B cell (primary cell): ENCODE measurements at regions not wholly inside any gene's neighbourhood (a gene's known extent, or its start where the extent isn't known, plus 50 kb on each side); places are given as distances from the start of the nearest gene placed in this dataset.

ENCODE experiments used
- ATAC-seq: fragments of 200-7000 bp; cut with Tn5 transposase; one replicate; pipeline ENCODE4 v1.10.0; 2021; ENCODE audit warnings: low read depth, mild to moderate bottlenecking, moderate number of reproducible peaks, moderate library complexity
- CTCF ChIA-PET: fragments of 350-600 bp; sonication (Branson Sonifier 250); formaldehyde crosslinking; loops from one replicate; lab custom pipeline; 2021; ENCODE audit warnings: antibody characterized with exemption, inconsistent platforms; lab: Charles Lee
- POLR2A ChIA-PET: fragments of 350-600 bp; sonication (Branson Sonifier 250); formaldehyde crosslinking; loops from one replicate; lab custom pipeline; 2021; ENCODE audit warnings: antibody characterized with exemption; lab: Charles Lee
- DNase-seq: peaks from one replicate; pipeline ENCODE4 v3.0.0; 2013
- H2AFZ ChIP-seq: 2 replicates; pipeline ENCODE4 v1.6.1; 2012; ENCODE audit warnings: mild to moderate bottlenecking, low read depth, low read length; ENCODE audit not compliant: insufficient read depth, poor library complexity, severe bottlenecking
- H3K27ac ChIP-seq, 2 donors: 1 replicate in 1 of 2; 2 replicates in 1 of 2; pipeline ENCODE4 v1.5.1; 2012 to 2013; ENCODE audit warnings: low read length in 2 of 2, mild to moderate bottlenecking in 2 of 2, moderate library complexity in 1 of 2
- H3K27me3 ChIP-seq, 4 experiments: fragments of 200-600 bp in 1 of 4; sonication (generic) in 1 of 4; replicated peaks in 1 of 4; 1 replicate in 2 of 4; 2 replicates in 2 of 4; pipeline versions ENCODE4 v1.6.1 to v1.7.0; 2013 to 2016; ENCODE audit warnings: low read length in 3 of 4, mild to moderate bottlenecking in 2 of 4, mixed read lengths in 1 of 4, moderate library complexity in 1 of 4; ENCODE audit not compliant: insufficient read depth in 4 of 4, control insufficient read depth in 3 of 4; ENCODE audit errors: control extremely low read depth in 1 of 4
- H3K36me3 ChIP-seq, 2 experiments: replicated peaks in 1 of 2; 1 replicate in 1 of 2; 2 replicates in 1 of 2; pipeline versions ENCODE4 v1.6.1 to v1.7.1; 2013; ENCODE audit warnings: low read length in 1 of 2; ENCODE audit not compliant: insufficient read depth in 2 of 2, control insufficient read depth in 1 of 2; ENCODE audit errors: control extremely low read depth in 1 of 2, extremely low read depth in 1 of 2
- H3K4me1 ChIP-seq, 2 donors: fragments of 200-600 bp in 1 of 2; sonication (generic) in 1 of 2; 1 replicate in 1 of 2; 2 replicates in 1 of 2; pipeline versions ENCODE4 v1.5.1 to v1.6.1; 2013 to 2017; ENCODE audit warnings: low read length in 2 of 2; ENCODE audit not compliant: control insufficient read depth in 2 of 2, insufficient read depth in 2 of 2
- H3K4me2 ChIP-seq: replicated peaks from 2 replicates; pipeline ENCODE3; 2012; ENCODE audit warnings: mild to moderate bottlenecking, low read depth, low read length; ENCODE audit not compliant: poor library complexity, severe bottlenecking
- H3K4me3 ChIP-seq, 5 experiments: fragments of 200-600 bp in 1 of 5; sonication (generic) in 1 of 5; 1 replicate in 3 of 5; 2 replicates in 2 of 5; pipeline versions ENCODE4 v1.5.1 to v1.7.0; 2011 to 2016; ENCODE audit warnings: low read length in 4 of 5, mild to moderate bottlenecking in 4 of 5, low read depth in 2 of 5, control low read depth in 1 of 5, moderate library complexity in 1 of 5; ENCODE audit not compliant: insufficient read depth in 1 of 5; ENCODE audit errors: control extremely low read depth in 1 of 5, extremely low read depth in 1 of 5
- H3K79me2 ChIP-seq: fragments of 200-600 bp; sonication (generic); one replicate; pipeline ENCODE4 v1.6.0; 2016; ENCODE audit warnings: low read length; ENCODE audit not compliant: control insufficient read depth, insufficient read depth
- H3K9ac ChIP-seq: fragments of 200-600 bp; sonication (generic); 2 replicates; pipeline ENCODE4 v1.6.1; 2017; ENCODE audit warnings: mild to moderate bottlenecking, low read length, moderate library complexity
- H3K9me3 ChIP-seq, 3 donors: one replicate each; pipeline versions ENCODE4 v1.6.1 to v1.7.1; 2013; ENCODE audit warnings: low read length in 2 of 3; ENCODE audit not compliant: control insufficient read depth in 2 of 3, insufficient read depth in 1 of 3; ENCODE audit errors: control extremely low read depth in 1 of 3
- H4K20me1 ChIP-seq: 2 replicates; pipeline ENCODE4 v1.6.0; 2012; ENCODE audit warnings: mild to moderate bottlenecking, low read length; ENCODE audit not compliant: insufficient read depth, control insufficient read depth, poor library complexity, severe bottlenecking
- H3K27ac Mint-ChIP-seq: one replicate; pipeline ENCODE4 v1.8.0; 2021; ENCODE audit warnings: mixed read lengths
- H3K27me3 Mint-ChIP-seq: one replicate; pipeline ENCODE4 v1.8.0; 2021; ENCODE audit warnings: mixed read lengths
- H3K4me1 Mint-ChIP-seq: one replicate; pipeline ENCODE4 v1.8.0; 2021; ENCODE audit warnings: mixed read lengths
- H3K4me3 Mint-ChIP-seq: one replicate; pipeline ENCODE4 v1.8.0; 2021; ENCODE audit warnings: mixed read lengths
- H3K9me3 Mint-ChIP-seq: one replicate; pipeline ENCODE4 v1.8.0; 2022; ENCODE audit warnings: mixed read lengths; ENCODE audit not compliant: insufficient read depth
- CTCF ChIP-seq: fragments of 200-600 bp; IDR thresholded peaks from one replicate; pipeline ENCODE4 v1.8.0; 2022; ENCODE audit warnings: antibody characterized with exemption, mild to moderate bottlenecking
- EZH2 ChIP-seq: IDR thresholded peaks from 2 replicates; pipeline ENCODE4 v1.6.1; 2012; ENCODE audit warnings: borderline replicate concordance, low read depth, mild to moderate bottlenecking, moderate library complexity, low read length; ENCODE audit not compliant: insufficient read depth, poor library complexity, severe bottlenecking
- WGBS: methylation state at CpG from one replicate; pipeline ENCODE4 v1.1.5; 2013; ENCODE audit warnings: missing lambda C conversion rate; ENCODE audit not compliant: insufficient coverage; 5-methylcytosine and 5-hydroxymethylcytosine counted together
- intact Hi-C: fragments of 100-400 bp; cut with micrococcal nuclease; formaldehyde crosslinking; loops from one replicate; pipeline ENCODE4 v1.10.0; 2022

GRCh38 chr1:113255720-113256347, 134.5 kb upstream of the MAGI3 start:
- ATAC-seq (no peak), DNase-seq (no peak)
- ChIA-PET POLR2A (no interaction called here), CTCF (no interaction called here)
- whole genome bisulfite sequencing = 62% methylated on average over 6 of the region's 8 CpGs
- Histone ChIP-seq H3K36me3 (no peaks in the 10 kb centered on the region), H3K79me2 (no peaks in the 10 kb centered on the region), H3K9me3 (no peaks in the 10 kb centered on the region), H2AFZ (no peak overlapping the region), H3K4me1 (no peaks in the 10 kb centered on the region), H3K4me2 (no peak overlapping the region), H3K4me3 (no peak overlapping the region), H3K27me3 (no peaks in the 10 kb centered on the region), H4K20me1 (no peaks in the 10 kb centered on the region), H3K27ac (no peak overlapping the region), H3K9ac (no peak overlapping the region)
- H3K9me3 Mint-ChIP-seq = no peaks in the 10 kb centered on the region
- H3K4me1 Mint-ChIP-seq = no peaks in the 10 kb centered on the region
- no peak overlapping the region for H3K4me3 Mint-ChIP-seq
- intact Hi-C loops = no loop called here
- no peak overlapping the region for H3K27ac Mint-ChIP-seq
- H3K27me3 Mint-ChIP-seq = peaks cover 34% of the 10 kb centered on the region
- TF ChIP-seq CTCF (no peak), EZH2 (no peak)

- Histone ChIP-seq H3K4me2 (no peak overlapping the region), H3K79me2 (no peaks in the 10 kb centered on the region), H2AFZ (no peak overlapping the region), H3K27ac (no peak overlapping the region), H4K20me1 (no peaks in the 10 kb centered on the region), H3K9ac (no peak overlapping the region), H3K36me3 (no peaks in the 10 kb centered on the region), H3K9me3 (no peaks in the 10 kb centered on the region), H3K4me3 (no peak overlapping the region), H3K27me3 (no peaks in the 10 kb centered on the region), H3K4me1 (no peaks in the 10 kb centered on the region)
- Mint-ChIP-seq H3K27ac (no peak overlapping the region), H3K4me1 (no peaks in the 10 kb centered on the region), H3K9me3 (no peaks in the 10 kb centered on the region), H3K27me3 (peaks cover 39% of the 10 kb centered on the region), H3K4me3 (no peak overlapping the region)
- TF ChIP-seq EZH2 (no peak), CTCF (no peak)
- intact Hi-C loops = no loop called here
- CTCF ChIA-PET = no interaction called here
- DNase-seq (no peak), ATAC-seq (no peak)
- POLR2A ChIA-PET = no interaction called here
- WGBS = no CpG with 5 or more reads among the region's 2 CpGs
Measured at GRCh38 chr1:113256348-113256729, 134.0 kb upstream of the MAGI3 start.
